H1 (cell line): ENCODE measurements at regions not wholly inside any gene's neighbourhood (a gene's known extent, or its start where the extent isn't known, plus 50 kb on each side); places are given as distances from the start of the nearest gene placed in this dataset.

Experiments
- ATF2 ChIP-seq: IDR thresholded peaks from 2 replicates; pipeline ENCODE4 v1.6.1; 2012; ENCODE audit warnings: low read length, inconsistent platforms
- GTF2F1 ChIP-seq: IDR thresholded peaks from 2 replicates; pipeline ENCODE4 v1.6.1; 2012; ENCODE audit warnings: low read depth, low read length, improper control_type of control experiment, borderline replicate concordance

GRCh38 chr12:64560396-64561301, 49.6 kb upstream of the RASSF3 start (continued):
- TF ChIP-seq ATF2 (no peak), GTF2F1 (no peak)
- TF ChIP-seq, all 59 proteins: peak for 0
